Astrocyte of the spinal cord (primary cell): ENCODE measurements at regions not wholly inside any gene's neighbourhood (a gene's known extent, or its start where the extent isn't known, plus 50 kb on each side); places are given as distances from the start of the nearest gene placed in this dataset.

Experiments
- DNase-seq: peaks from one replicate; pipeline ENCODE4 v3.0.0; 2011; ENCODE audit warnings: low read depth, low spot score
- H3K4me3 ChIP-seq: 2 replicates; pipeline ENCODE4 v1.5.1; 2011; ENCODE audit warnings: low read depth, mild to moderate bottlenecking, low read length, moderate library complexity
- in situ Hi-C: cut with HindIII; loops from 2 replicates; pipeline ENCODE4 v1.10.0; 2017; ENCODE audit warnings: low sequenced_read_pairs
- TF ChIP-seq, protein P1 (sequence below): IDR thresholded peaks from 2 replicates; pipeline ENCODE4 v1.5.1; 2012; ENCODE audit warnings: low read depth, mild to moderate bottlenecking, low read length, inconsistent platforms

GRCh38 chr5:53201746-53202145, 92.2 kb upstream of the MOCS2 start:
- TF ChIP-seq, protein P1, sequence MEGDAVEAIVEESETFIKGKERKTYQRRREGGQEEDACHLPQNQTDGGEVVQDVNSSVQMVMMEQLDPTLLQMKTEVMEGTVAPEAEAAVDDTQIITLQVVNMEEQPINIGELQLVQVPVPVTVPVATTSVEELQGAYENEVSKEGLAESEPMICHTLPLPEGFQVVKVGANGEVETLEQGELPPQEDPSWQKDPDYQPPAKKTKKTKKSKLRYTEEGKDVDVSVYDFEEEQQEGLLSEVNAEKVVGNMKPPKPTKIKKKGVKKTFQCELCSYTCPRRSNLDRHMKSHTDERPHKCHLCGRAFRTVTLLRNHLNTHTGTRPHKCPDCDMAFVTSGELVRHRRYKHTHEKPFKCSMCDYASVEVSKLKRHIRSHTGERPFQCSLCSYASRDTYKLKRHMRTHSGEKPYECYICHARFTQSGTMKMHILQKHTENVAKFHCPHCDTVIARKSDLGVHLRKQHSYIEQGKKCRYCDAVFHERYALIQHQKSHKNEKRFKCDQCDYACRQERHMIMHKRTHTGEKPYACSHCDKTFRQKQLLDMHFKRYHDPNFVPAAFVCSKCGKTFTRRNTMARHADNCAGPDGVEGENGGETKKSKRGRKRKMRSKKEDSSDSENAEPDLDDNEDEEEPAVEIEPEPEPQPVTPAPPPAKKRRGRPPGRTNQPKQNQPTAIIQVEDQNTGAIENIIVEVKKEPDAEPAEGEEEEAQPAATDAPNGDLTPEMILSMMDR = peak; percentile 21
- no peak for DNase-seq
- in situ Hi-C loops = no loop called here
- no peak overlapping the region for H3K4me3 ChIP-seq

- no peak for DNase-seq
- H3K4me3 ChIP-seq = no peak overlapping the region
- in situ Hi-C loops = no loop called here
- TF ChIP-seq, protein P1 = no peak
Measured at GRCh38 chr5:53206562-53206961, 97.0 kb upstream of the MOCS2 start.

GRCh38 chr5:53211799-53212198, 102.2 kb upstream of the MOCS2 start:
- TF ChIP-seq, protein P1 = no peak
- in situ Hi-C loops = no loop called here
- DNase-seq = peak; percentile 44
- H3K4me3 ChIP-seq = no peak overlapping the region

DNA sequence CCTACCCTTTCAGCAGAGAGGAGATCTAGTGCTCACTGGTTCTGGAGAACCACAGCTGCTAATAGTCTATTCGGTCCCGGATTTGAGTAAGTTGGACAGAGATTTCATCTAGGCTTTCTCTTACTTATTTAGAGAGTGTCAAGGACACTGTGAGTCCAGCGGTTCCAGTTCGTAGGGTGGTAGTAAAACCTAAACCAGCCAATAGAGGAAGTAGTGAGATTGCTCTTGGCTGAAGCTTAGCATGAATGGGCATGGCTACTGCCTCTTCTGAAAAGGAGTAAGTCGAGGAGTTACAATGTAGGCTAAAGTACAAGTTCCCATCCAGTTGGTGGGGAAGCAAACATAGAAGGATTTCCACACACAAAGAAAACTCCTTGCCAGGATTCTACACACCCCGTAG, 109.6 kb upstream of the MOCS2 start:
- no peak overlapping the region for H3K4me3 ChIP-seq
- TF ChIP-seq, protein P1 = no peak
- in situ Hi-C loops = no loop called here
- no peak for DNase-seq

DNA sequence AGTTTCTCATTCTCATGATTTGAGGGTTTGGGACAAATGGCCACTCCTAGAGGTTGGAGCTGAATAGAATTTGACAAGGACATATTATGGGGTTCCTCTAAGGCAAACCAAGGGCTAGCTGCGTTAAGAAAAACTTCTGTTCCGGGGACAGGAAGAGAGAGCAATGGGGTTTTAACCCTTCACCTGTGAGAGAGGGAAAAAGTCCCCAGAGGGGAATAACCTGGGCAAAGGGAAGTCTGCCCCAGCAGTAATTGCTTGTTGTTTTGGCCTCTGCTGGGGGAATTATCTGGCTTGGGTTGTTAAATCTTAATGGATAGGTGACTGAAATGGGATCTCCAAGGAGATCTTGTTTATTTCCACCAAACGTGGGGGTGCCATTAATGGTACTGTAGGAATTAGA, 110.1 kb upstream of the MOCS2 start:
- in situ Hi-C loops = no loop called here
- H3K4me3 ChIP-seq = no peak overlapping the region
- TF ChIP-seq, protein P1 = no peak
- no peak for DNase-seq

- no peak for DNase-seq
- TF ChIP-seq, protein P1 = no peak
- in situ Hi-C loops = no loop called here
- no peak overlapping the region for H3K4me3 ChIP-seq
Measured at GRCh38 chr5:53233645-53234405, 124.3 kb upstream of the MOCS2 start.
